Sigmoid colon (tissue), 5 donors: ENCODE measurements at regions not wholly inside any gene's neighbourhood (a gene's known extent, or its start where the extent isn't known, plus 50 kb on each side); places are given as distances from the start of the nearest gene placed in this dataset.

Experiments
- DNase-seq: peaks from one replicate; pipeline ENCODE4 v3.0.0-alpha.2; 2019
- H3K27ac ChIP-seq, 4 donors: fragments of 200-600 bp; sonication (generic); one replicate each; pipeline ENCODE4 v1.5.1; 2016 to 2019; ENCODE audit warnings: mild to moderate bottlenecking in 1 of 4
- H3K27me3 ChIP-seq, 3 donors: fragments of 200-600 bp; sonication (generic); one replicate each; pipeline ENCODE4 v1.5.1; 2019; ENCODE audit warnings: mild to moderate bottlenecking in 1 of 3
- H3K36me3 ChIP-seq, 4 donors: fragments of 200-600 bp; sonication (generic); one replicate each; pipeline ENCODE4 v1.5.1; 2016 to 2019
- H3K4me1 ChIP-seq, 4 donors: fragments of 200-600 bp; sonication (generic); one replicate each; pipeline ENCODE4 v1.5.1; 2017 to 2019
- H3K4me3 ChIP-seq, 4 donors: fragments of 200-600 bp; sonication (generic); one replicate each; pipeline ENCODE4 v1.5.1; 2017 to 2019; ENCODE audit warnings: mild to moderate bottlenecking in 2 of 4, moderate library complexity in 1 of 4
- H3K9me3 ChIP-seq, 4 donors: fragments of 200-600 bp in 3 of 4; sonication (generic) in 3 of 4; one replicate each; pipeline versions ENCODE4 v1.5.1 to v1.6.1; 2013 to 2019
- CTCF ChIP-seq, 4 experiments: fragments of 450-650 bp in 3 of 4; fragments of 200-600 bp in 1 of 4; IDR thresholded peaks; one replicate each; pipeline ENCODE4 v1.5.1; 2016 to 2019; ENCODE audit warnings: antibody characterized with exemption in 4 of 4, mild to moderate bottlenecking in 3 of 4, moderate library complexity in 2 of 4
- EP300 ChIP-seq, 4 donors: sonication (generic); formaldehyde crosslinking; IDR thresholded peaks; one replicate each; pipeline ENCODE4 v1.6.1; 2017; ENCODE audit warnings: antibody characterized with exemption in 4 of 4
- POLR2A ChIP-seq, 2 donors: fragments of 450-650 bp; IDR thresholded peaks; one replicate each; pipeline ENCODE4 v1.6.1; 2016; ENCODE audit warnings: antibody characterized with exemption in 2 of 2, mild to moderate bottlenecking in 2 of 2, moderate library complexity in 2 of 2
- POLR2AphosphoS5 ChIP-seq, 4 donors: sonication (generic); formaldehyde crosslinking; IDR thresholded peaks; one replicate each; pipeline ENCODE4 v1.6.1; 2017; ENCODE audit warnings: antibody characterized with exemption in 4 of 4
- intact Hi-C: fragments of 100-400 bp; cut with DNase I; formaldehyde crosslinking; loops from one replicate; pipeline ENCODE4 v1.15.1; 2023
- donor health status: healthy.

GRCh38 chr10:59957975-59958374 is 51.6 kb upstream of the CCDC6 start:
- intact Hi-C loops, result no loop called here
- no peaks in the 10 kb centered on the region for H3K27me3 ChIP-seq
- no peak overlapping the region for H3K27ac ChIP-seq
- no peaks in the 10 kb centered on the region for H3K36me3 ChIP-seq
- DNase-seq, result no peak
- TF ChIP-seq POLR2A (IDR thresholded peaks at IDR 0.05) (no peak), EP300 (IDR thresholded peaks at IDR 0.05) (no peak), CTCF (IDR thresholded peaks at IDR 0.05) (no peak), POLR2AphosphoS5 (IDR thresholded peaks at IDR 0.05) (no peak)
- H3K4me3 ChIP-seq, result no peak overlapping the region
- H3K4me1 ChIP-seq, result peaks cover 0 to 12% (median 0%) of the 10 kb centered on the region in 4 donors
- H3K9me3 ChIP-seq, result no peaks in the 10 kb centered on the region
